Adrenal gland (tissue), 5 donors: ENCODE measurements at regions not wholly inside any gene's neighbourhood (a gene's known extent, or its start where the extent isn't known, plus 50 kb on each side); places are given as distances from the start of the nearest gene placed in this dataset.

Source experiments
- POLR2A ChIP-seq, 2 donors: fragments of 450-650 bp; IDR thresholded peaks; one replicate each; pipeline ENCODE4 v1.6.1; 2017; ENCODE audit warnings: antibody characterized with exemption in 2 of 2, mild to moderate bottlenecking in 2 of 2, moderate library complexity in 1 of 2
- TF ChIP-seq, protein P1 (sequence below), 6 experiments: fragments of 450-650 bp in 4 of 6; fragments of 200-600 bp in 2 of 6; sonication (generic) in 1 of 6; IDR thresholded peaks; 1 replicate in 5 of 6; 2 replicates in 1 of 6; pipeline versions ENCODE4 v1.5.1 to v1.8.0; 2016 to 2021; ENCODE audit warnings: antibody characterized with exemption in 6 of 6, mild to moderate bottlenecking in 2 of 6, moderate library complexity in 1 of 6
- donor health status: DM: no; HTN: no; CAD: no.

DNA sequence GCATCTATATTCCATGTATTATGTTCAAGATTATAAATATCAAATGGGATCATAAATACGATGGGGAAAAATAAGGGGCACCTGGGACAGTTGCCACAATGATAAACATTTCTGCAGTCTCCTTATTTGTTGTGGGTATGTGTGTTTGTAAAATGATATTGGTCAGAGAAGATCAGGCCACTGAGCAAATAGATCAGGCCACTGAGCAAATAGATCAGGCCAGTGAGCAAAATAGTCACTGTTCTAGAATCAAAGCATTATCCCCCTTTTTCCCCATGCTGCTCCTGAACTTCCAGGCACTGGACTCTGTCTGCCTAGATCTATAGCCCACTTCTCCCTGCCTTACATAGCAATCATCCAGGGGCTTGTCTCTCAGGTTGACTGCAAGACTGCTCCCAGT, 599.8 kb upstream of the USP24 start:
- TF ChIP-seq, protein P1, sequence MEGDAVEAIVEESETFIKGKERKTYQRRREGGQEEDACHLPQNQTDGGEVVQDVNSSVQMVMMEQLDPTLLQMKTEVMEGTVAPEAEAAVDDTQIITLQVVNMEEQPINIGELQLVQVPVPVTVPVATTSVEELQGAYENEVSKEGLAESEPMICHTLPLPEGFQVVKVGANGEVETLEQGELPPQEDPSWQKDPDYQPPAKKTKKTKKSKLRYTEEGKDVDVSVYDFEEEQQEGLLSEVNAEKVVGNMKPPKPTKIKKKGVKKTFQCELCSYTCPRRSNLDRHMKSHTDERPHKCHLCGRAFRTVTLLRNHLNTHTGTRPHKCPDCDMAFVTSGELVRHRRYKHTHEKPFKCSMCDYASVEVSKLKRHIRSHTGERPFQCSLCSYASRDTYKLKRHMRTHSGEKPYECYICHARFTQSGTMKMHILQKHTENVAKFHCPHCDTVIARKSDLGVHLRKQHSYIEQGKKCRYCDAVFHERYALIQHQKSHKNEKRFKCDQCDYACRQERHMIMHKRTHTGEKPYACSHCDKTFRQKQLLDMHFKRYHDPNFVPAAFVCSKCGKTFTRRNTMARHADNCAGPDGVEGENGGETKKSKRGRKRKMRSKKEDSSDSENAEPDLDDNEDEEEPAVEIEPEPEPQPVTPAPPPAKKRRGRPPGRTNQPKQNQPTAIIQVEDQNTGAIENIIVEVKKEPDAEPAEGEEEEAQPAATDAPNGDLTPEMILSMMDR (IDR thresholded peaks at IDR 0.05), result no peak
- TF ChIP-seq POLR2A (IDR thresholded peaks at IDR 0.05), result no peak
